Liver (tissue), 7 donors: ENCODE measurements at regions not wholly inside any gene's neighbourhood (a gene's known extent, or its start where the extent isn't known, plus 50 kb on each side); places are given as distances from the start of the nearest gene placed in this dataset.

Experiments used
- DNase-seq: peaks from one replicate; pipeline ENCODE4 v3.0.0-alpha.2; 2017; ENCODE audit warnings: low spot score
- H3K27ac ChIP-seq, 2 donors: one replicate each; pipeline ENCODE4 v1.7.0; 2013; ENCODE audit warnings: inconsistent platforms in 2 of 2, low read length in 2 of 2, control low read depth in 1 of 2, low read depth in 1 of 2, mild to moderate bottlenecking in 1 of 2
- H3K27me3 ChIP-seq, 4 donors: one replicate each; pipeline versions ENCODE4 v1.6.1 to v1.7.0; 2013; ENCODE audit warnings: low read length in 3 of 4, inconsistent platforms in 1 of 4, mild to moderate bottlenecking in 1 of 4, moderate library complexity in 1 of 4; ENCODE audit not compliant: control insufficient read depth in 4 of 4, insufficient read depth in 4 of 4
- H3K36me3 ChIP-seq, 4 donors: one replicate each; pipeline versions ENCODE4 v1.6.1 to v1.7.0; 2013; ENCODE audit warnings: low read length in 3 of 4, mild to moderate bottlenecking in 3 of 4, low read depth in 1 of 4, moderate library complexity in 1 of 4; ENCODE audit not compliant: control insufficient read depth in 4 of 4, insufficient read depth in 3 of 4
- H3K4me1 ChIP-seq, 4 donors: one replicate each; pipeline versions ENCODE4 v1.6.1 to v1.7.0; 2013; ENCODE audit warnings: low read length in 3 of 4, mild to moderate bottlenecking in 3 of 4, moderate library complexity in 1 of 4; ENCODE audit not compliant: control insufficient read depth in 4 of 4, insufficient read depth in 4 of 4
- H3K4me3 ChIP-seq, 3 donors: one replicate each; pipeline versions ENCODE4 v1.6.1 to v1.7.0; 2013; ENCODE audit warnings: low read length in 3 of 3, control low read depth in 1 of 3, low read depth in 1 of 3, mild to moderate bottlenecking in 1 of 3
- H3K9ac ChIP-seq, 2 donors: one replicate each; pipeline ENCODE4 v1.7.0; 2013; ENCODE audit warnings: low read length in 2 of 2, mild to moderate bottlenecking in 2 of 2, moderate library complexity in 2 of 2, control low read depth in 1 of 2, low read depth in 1 of 2
- H3K9me3 ChIP-seq, 4 donors: one replicate each; pipeline versions ENCODE4 v1.6.1 to v1.7.0; 2013; ENCODE audit warnings: low read length in 3 of 4; ENCODE audit not compliant: control insufficient read depth in 4 of 4
- HNF4A ChIP-seq, 2 donors: conservative IDR thresholded peaks; 2 replicates each; pipeline ENCODE4 v1.6.1; 2016; ENCODE audit warnings: antibody characterized with exemption in 2 of 2, mild to moderate bottlenecking in 2 of 2
- MAX ChIP-seq: IDR thresholded peaks from 2 replicates; pipeline ENCODE4 v1.6.1; 2016; ENCODE audit warnings: antibody characterized with exemption
- NR2F2 ChIP-seq: IDR thresholded peaks from 2 replicates; pipeline ENCODE4 v1.6.1; 2016; ENCODE audit warnings: antibody characterized with exemption
- RXRA ChIP-seq, 2 donors: IDR thresholded peaks; 2 replicates each; pipeline ENCODE4 v1.6.1; 2017 to 2018; ENCODE audit warnings: antibody characterized with exemption in 2 of 2, mild to moderate bottlenecking in 1 of 2
- SP1 ChIP-seq: IDR thresholded peaks from 2 replicates; pipeline ENCODE4 v1.6.1; 2018; ENCODE audit warnings: antibody characterized with exemption, mild to moderate bottlenecking
- TAF1 ChIP-seq: conservative IDR thresholded peaks from 2 replicates; pipeline ENCODE4 v1.6.1; 2016; ENCODE audit warnings: antibody characterized with exemption, mild to moderate bottlenecking
- WGBS: extraction: QIAGEN DNeasy Blood & Tissue Kit; methylation state at CpG from one replicate; pipeline ENCODE4 v1.1.7; 2013; 5-methylcytosine and 5-hydroxymethylcytosine counted together
- TF ChIP-seq, protein P1 (sequence below): IDR thresholded peaks from 2 replicates; pipeline ENCODE4 v1.6.1; 2016; ENCODE audit warnings: antibody characterized with exemption, mild to moderate bottlenecking
- TF ChIP-seq, protein P2 (sequence below): IDR thresholded peaks from 2 replicates; pipeline ENCODE4 v1.6.1; 2016; ENCODE audit warnings: antibody characterized with exemption
- donor health status: healthy.
- donor health status: healthy.
- donor health status: healthy.
- donor health status: healthy.

GRCh38 chr4:145380123-145380522, 101.5 kb upstream of the SMAD1 start:
- Histone ChIP-seq H3K4me3 (no peak overlapping the region), H3K9ac (no peak overlapping the region)
- TF ChIP-seq RXRA (IDR thresholded peaks at IDR 0.05), result no peak
- TF ChIP-seq, protein P1, sequence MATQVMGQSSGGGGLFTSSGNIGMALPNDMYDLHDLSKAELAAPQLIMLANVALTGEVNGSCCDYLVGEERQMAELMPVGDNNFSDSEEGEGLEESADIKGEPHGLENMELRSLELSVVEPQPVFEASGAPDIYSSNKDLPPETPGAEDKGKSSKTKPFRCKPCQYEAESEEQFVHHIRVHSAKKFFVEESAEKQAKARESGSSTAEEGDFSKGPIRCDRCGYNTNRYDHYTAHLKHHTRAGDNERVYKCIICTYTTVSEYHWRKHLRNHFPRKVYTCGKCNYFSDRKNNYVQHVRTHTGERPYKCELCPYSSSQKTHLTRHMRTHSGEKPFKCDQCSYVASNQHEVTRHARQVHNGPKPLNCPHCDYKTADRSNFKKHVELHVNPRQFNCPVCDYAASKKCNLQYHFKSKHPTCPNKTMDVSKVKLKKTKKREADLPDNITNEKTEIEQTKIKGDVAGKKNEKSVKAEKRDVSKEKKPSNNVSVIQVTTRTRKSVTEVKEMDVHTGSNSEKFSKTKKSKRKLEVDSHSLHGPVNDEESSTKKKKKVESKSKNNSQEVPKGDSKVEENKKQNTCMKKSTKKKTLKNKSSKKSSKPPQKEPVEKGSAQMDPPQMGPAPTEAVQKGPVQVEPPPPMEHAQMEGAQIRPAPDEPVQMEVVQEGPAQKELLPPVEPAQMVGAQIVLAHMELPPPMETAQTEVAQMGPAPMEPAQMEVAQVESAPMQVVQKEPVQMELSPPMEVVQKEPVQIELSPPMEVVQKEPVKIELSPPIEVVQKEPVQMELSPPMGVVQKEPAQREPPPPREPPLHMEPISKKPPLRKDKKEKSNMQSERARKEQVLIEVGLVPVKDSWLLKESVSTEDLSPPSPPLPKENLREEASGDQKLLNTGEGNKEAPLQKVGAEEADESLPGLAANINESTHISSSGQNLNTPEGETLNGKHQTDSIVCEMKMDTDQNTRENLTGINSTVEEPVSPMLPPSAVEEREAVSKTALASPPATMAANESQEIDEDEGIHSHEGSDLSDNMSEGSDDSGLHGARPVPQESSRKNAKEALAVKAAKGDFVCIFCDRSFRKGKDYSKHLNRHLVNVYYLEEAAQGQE, result no peak

DNA sequence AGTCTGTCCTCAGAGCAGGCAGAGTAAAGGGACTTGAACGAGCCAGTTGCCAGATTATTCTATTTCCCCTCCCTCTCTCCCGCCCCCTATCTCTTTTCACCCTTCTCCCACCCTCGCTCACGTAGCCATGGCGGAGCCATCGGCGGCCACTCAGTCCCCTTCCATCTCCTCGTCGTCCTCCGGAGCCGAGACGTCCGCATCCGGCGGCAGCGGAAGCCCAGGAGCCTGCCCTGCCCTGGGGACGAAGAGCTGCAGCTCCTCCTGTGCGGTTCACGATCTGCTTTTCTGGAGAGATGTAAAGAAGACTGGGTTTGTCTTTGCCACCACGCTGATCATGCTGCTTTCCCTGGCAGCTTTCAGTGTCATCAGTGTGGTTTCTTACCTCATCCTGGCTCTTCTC, 106.2 kb upstream of the SMAD1 start:
- Histone ChIP-seq H3K4me3 (no peak overlapping the region), H3K9me3 (no peaks in the 10 kb centered on the region), H3K4me1 (no peaks in the 10 kb centered on the region), H3K27me3 (no peaks in the 10 kb centered on the region), H3K9ac (no peak overlapping the region), H3K36me3 (no peaks in the 10 kb centered on the region), H3K27ac (no peak overlapping the region)
- DNase-seq, result no peak
- TF ChIP-seq TAF1 (no peak), RXRA (IDR thresholded peaks at IDR 0.05) (no peak), MAX (no peak), NR2F2 (no peak)
- TF ChIP-seq, protein P2, sequence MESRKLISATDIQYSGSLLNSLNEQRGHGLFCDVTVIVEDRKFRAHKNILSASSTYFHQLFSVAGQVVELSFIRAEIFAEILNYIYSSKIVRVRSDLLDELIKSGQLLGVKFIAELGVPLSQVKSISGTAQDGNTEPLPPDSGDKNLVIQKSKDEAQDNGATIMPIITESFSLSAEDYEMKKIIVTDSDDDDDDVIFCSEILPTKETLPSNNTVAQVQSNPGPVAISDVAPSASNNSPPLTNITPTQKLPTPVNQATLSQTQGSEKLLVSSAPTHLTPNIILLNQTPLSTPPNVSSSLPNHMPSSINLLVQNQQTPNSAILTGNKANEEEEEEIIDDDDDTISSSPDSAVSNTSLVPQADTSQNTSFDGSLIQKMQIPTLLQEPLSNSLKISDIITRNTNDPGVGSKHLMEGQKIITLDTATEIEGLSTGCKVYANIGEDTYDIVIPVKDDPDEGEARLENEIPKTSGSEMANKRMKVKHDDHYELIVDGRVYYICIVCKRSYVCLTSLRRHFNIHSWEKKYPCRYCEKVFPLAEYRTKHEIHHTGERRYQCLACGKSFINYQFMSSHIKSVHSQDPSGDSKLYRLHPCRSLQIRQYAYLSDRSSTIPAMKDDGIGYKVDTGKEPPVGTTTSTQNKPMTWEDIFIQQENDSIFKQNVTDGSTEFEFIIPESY, result no peak
- 95% methylated on average over 20 of the region's 20 CpGs for WGBS

More at GRCh38 chr4:145380123-145380522, 101.5 kb upstream of the SMAD1 start:
- no peak for DNase-seq
- Histone ChIP-seq H3K4me1 (no peaks in the 10 kb centered on the region), H3K27me3 (no peaks in the 10 kb centered on the region), H3K9me3 (no peaks in the 10 kb centered on the region), H3K27ac (no peak overlapping the region), H3K36me3 (no peaks in the 10 kb centered on the region)

GRCh38 chr4:145352438-145353145, 129.1 kb upstream of the SMAD1 start:
- H3K9ac ChIP-seq, result no peak overlapping the region

More at GRCh38 chr4:145352438-145353145, 129.1 kb upstream of the SMAD1 start:
- no peak overlapping the region for H3K4me3 ChIP-seq
- peak in 1 of 2 donors; percentile 27 for TF ChIP-seq RXRA (IDR thresholded peaks at IDR 0.05)
- peak in 1 of 2 donors; percentile 13 for TF ChIP-seq HNF4A (conservative IDR thresholded peaks at IDR 0.05)
- TF ChIP-seq SP1, result no peak
- H3K27me3 ChIP-seq, result no peaks in the 10 kb centered on the region
- no peak for DNase-seq
- WGBS, result 45% methylated on average over 4 of the region's 4 CpGs
- peak overlapping the region in 1 of 2 donors; percentile 16 for H3K27ac ChIP-seq
- H3K36me3 ChIP-seq, result no peaks in the 10 kb centered on the region
- H3K4me1 ChIP-seq, result peaks cover 0 to 10% (median 4%) of the 10 kb centered on the region in 4 donors
- no peaks in the 10 kb centered on the region for H3K9me3 ChIP-seq
